Type B pancreatic cell (in vitro differentiated cells): ENCODE measurements at regions not wholly inside any gene's neighbourhood (a gene's known extent, or its start where the extent isn't known, plus 50 kb on each side); places are given as distances from the start of the nearest gene placed in this dataset.

Source experiments
- DNase-seq: peaks from one replicate; pipeline ENCODE4 v3.0.0; 2021; ENCODE audit warnings: mixed read lengths; ENCODE audit not compliant: unreplicated experiment; ENCODE audit errors: extremely low spot score
- H3K27ac Mint-ChIP-seq: 2 replicates; pipeline ENCODE4 v1.8.0; 2021; ENCODE audit warnings: mild to moderate bottlenecking, mixed read lengths
- H3K27me3 Mint-ChIP-seq: 2 replicates; pipeline ENCODE4 v1.8.0; 2021; ENCODE audit warnings: mixed read lengths
- H3K36me3 Mint-ChIP-seq: 2 replicates; pipeline ENCODE4 v1.8.0; 2021; ENCODE audit warnings: mixed read lengths
- H3K4me1 Mint-ChIP-seq: one replicate; pipeline ENCODE4 v1.8.0; 2021; ENCODE audit warnings: mixed read lengths; ENCODE audit not compliant: unreplicated experiment
- H3K4me3 Mint-ChIP-seq: 2 replicates; pipeline ENCODE4 v1.8.0; 2021; ENCODE audit warnings: mild to moderate bottlenecking, mixed read lengths
- H3K9me3 Mint-ChIP-seq: 2 replicates; pipeline ENCODE4 v1.8.0; 2021; ENCODE audit warnings: mixed read lengths
- CTCF ChIP-seq: fragments of 200-600 bp; sonication (generic); conservative IDR thresholded peaks from 2 replicates; pipeline ENCODE4 v1.5.0; 2021; ENCODE audit warnings: antibody characterized with exemption, mild to moderate bottlenecking

- no peak for TF ChIP-seq CTCF
- H3K27me3 Mint-ChIP-seq: no peaks in the 10 kb centered on the region
- H3K4me3 Mint-ChIP-seq: no peak overlapping the region
- H3K36me3 Mint-ChIP-seq: no peaks in the 10 kb centered on the region
- no peak overlapping the region for H3K27ac Mint-ChIP-seq
- H3K9me3 Mint-ChIP-seq: no peaks in the 10 kb centered on the region
- peaks cover 10% of the 10 kb centered on the region for H3K4me1 Mint-ChIP-seq
- no peak for DNase-seq
Measured at GRCh38 chr2:58731488-58731869, 490.4 kb upstream of the FANCL start.

- peaks cover 10% of the 10 kb centered on the region for H3K4me1 Mint-ChIP-seq
- no peaks in the 10 kb centered on the region for H3K27me3 Mint-ChIP-seq
- no peaks in the 10 kb centered on the region for H3K9me3 Mint-ChIP-seq
- H3K4me3 Mint-ChIP-seq: no peak overlapping the region
- H3K27ac Mint-ChIP-seq: no peak overlapping the region
- DNase-seq: no peak
- no peak for TF ChIP-seq CTCF
- H3K36me3 Mint-ChIP-seq: no peaks in the 10 kb centered on the region
Measured at GRCh38 chr2:58730764-58731487, 489.8 kb upstream of the FANCL start.

- no peak for TF ChIP-seq CTCF
- H3K27me3 Mint-ChIP-seq: no peaks in the 10 kb centered on the region
- DNase-seq: no peak
- H3K4me3 Mint-ChIP-seq: no peak overlapping the region
- H3K4me1 Mint-ChIP-seq: peaks cover 10% of the 10 kb centered on the region
- H3K27ac Mint-ChIP-seq: no peak overlapping the region
- no peaks in the 10 kb centered on the region for H3K9me3 Mint-ChIP-seq
- no peaks in the 10 kb centered on the region for H3K36me3 Mint-ChIP-seq
Measured at GRCh38 chr2:58727981-58728656, 487.0 kb upstream of the FANCL start.

- Mint-ChIP-seq H3K4me3 (no peak overlapping the region), H3K36me3 (no peaks in the 10 kb centered on the region), H3K27me3 (no peaks in the 10 kb centered on the region), H3K9me3 (no peaks in the 10 kb centered on the region), H3K27ac (no peak overlapping the region), H3K4me1 (no peaks in the 10 kb centered on the region)
- no peak for TF ChIP-seq CTCF
- no peak for DNase-seq
Measured at GRCh38 chr2:58721912-58722591, 480.9 kb upstream of the FANCL start.

- Mint-ChIP-seq H3K36me3 (no peaks in the 10 kb centered on the region), H3K4me3 (no peak overlapping the region), H3K27ac (no peak overlapping the region), H3K9me3 (no peaks in the 10 kb centered on the region), H3K4me1 (no peaks in the 10 kb centered on the region), H3K27me3 (no peaks in the 10 kb centered on the region)
- no peak for TF ChIP-seq CTCF
- DNase-seq: no peak
Measured at GRCh38 chr2:58720770-58721697, 479.9 kb upstream of the FANCL start.
